Right atrium auricular region (tissue), 2 donors: ENCODE measurements at regions not wholly inside any gene's neighbourhood (a gene's known extent, or its start where the extent isn't known, plus 50 kb on each side); places are given as distances from the start of the nearest gene placed in this dataset.
"Not testable (repeated sequence)": the region's sequence is repeated elsewhere in the genome, so short reads cannot be mapped to it uniquely, and the experiment has no call there.

Experiments used
- DNase-seq: peaks from one replicate; pipeline ENCODE4 v3.0.0-alpha.2; 2019; ENCODE audit warnings: low spot score
- H3K27ac ChIP-seq, 2 donors: fragments of 200-600 bp; sonication (generic); 1 replicate in 1 of 2; 2 replicates in 1 of 2; pipeline ENCODE4 v1.5.1; 2016 to 2019
- H3K27me3 ChIP-seq, 2 donors: fragments of 200-600 bp; sonication (generic); one replicate each; pipeline versions ENCODE4 v1.5.1 to v1.6.0; 2017 to 2019
- H3K36me3 ChIP-seq: fragments of 200-600 bp; sonication (generic); one replicate; pipeline ENCODE4 v1.5.1; 2016
- H3K4me1 ChIP-seq, 2 donors: fragments of 200-600 bp; sonication (generic); one replicate each; pipeline versions ENCODE4 v1.5.1 to v1.6.0; 2017 to 2019
- H3K4me3 ChIP-seq, 2 donors: fragments of 200-600 bp; sonication (generic); 1 replicate in 1 of 2; 2 replicates in 1 of 2; pipeline ENCODE4 v1.5.1; 2017 to 2019; ENCODE audit warnings: mild to moderate bottlenecking in 1 of 2, moderate library complexity in 1 of 2
- H3K9me3 ChIP-seq, 2 donors: fragments of 200-600 bp; sonication (generic); one replicate each; pipeline ENCODE4 v1.5.1; 2019
- CTCF ChIP-seq, 2 donors: fragments of 200-600 bp; sonication (generic); IDR thresholded peaks; one replicate each; pipeline ENCODE4 v1.5.1; 2019; ENCODE audit warnings: antibody characterized with exemption in 2 of 2

- TF ChIP-seq CTCF (IDR thresholded peaks at IDR 0.05): no peak
- Histone ChIP-seq H3K36me3 (no peaks in the 10 kb centered on the region), H3K4me1 (no peaks in the 10 kb centered on the region), H3K4me3 (no peak overlapping the region), H3K9me3 (no peaks in the 10 kb centered on the region), H3K27ac (no peak overlapping the region), H3K27me3 (no peaks in the 10 kb centered on the region)
- no peak for DNase-seq
Measured at GRCh38 chr9:65409471-65409980, 124.5 kb upstream of the FOXD4L5 start.

DNA sequence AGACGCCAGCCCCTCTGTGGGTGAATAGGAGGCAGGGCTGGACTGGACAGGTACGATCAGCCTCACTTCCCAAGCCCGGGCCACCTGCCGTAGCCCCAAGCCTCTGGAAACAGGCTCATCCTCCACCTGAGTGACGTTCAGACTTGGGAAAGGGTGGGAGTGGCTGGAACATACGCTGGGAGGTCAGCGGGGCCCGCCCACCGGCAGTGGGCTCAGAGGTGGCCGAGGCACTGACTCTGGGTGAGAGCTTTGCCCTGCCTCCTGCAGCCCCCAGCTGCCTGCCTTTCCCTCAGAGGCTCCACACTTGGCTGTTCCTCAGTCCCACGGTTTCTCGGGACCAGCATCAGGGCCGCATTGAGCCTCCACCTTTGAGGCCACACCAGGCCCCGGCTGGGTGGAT is 123.8 kb upstream of the FOXD4L5 start:
- not testable (repeated sequence) for H3K4me1 ChIP-seq, H3K36me3 ChIP-seq, H3K27ac ChIP-seq, DNase-seq, H3K4me3 ChIP-seq, H3K27me3 ChIP-seq, H3K9me3 ChIP-seq

DNA sequence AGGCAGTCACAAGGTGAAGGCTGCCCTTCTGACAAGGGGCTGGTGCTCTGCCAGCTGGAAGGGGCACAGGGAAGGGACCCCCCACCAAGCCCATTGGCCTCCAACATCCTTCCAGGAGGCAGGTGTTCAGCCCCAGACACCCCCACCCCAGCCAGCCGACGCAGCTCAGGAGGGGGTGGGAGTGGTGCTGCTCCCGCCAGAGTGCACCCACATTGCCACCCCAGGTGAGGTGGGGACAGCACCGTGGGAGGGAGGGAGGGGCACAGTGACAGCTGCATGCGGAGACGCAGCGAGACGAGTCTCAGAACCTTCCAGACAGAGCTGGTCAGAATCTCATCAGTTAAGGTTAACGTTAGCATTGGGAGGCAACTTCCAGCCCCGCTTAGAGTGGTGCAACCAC is 121.6 kb upstream of the FOXD4L5 start:
- H3K27me3 ChIP-seq, H3K4me3 ChIP-seq, DNase-seq, H3K36me3 ChIP-seq, H3K27ac ChIP-seq, H3K4me1 ChIP-seq, H3K9me3 ChIP-seq: not testable (repeated sequence)

DNA sequence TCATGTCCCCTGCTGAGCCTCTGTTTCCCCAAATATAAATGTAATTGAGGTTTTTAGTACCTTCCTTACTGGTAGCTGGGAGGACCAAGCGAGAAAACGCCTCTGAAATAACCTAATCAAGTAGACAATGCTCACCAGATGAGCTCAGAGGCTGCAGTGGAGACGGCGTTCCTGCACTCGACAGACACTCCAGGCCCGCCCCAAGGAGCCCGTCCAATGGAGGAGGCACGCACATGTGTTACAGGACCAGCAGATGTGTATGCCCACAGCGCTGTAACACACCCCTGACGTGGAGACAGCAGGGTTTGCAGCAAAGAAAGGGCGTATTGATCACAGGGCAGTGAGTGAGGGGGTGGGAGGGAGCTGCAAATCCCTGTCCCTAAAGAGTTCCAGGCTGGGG is 120.8 kb upstream of the FOXD4L5 start:
- DNase-seq, H3K27me3 ChIP-seq, H3K9me3 ChIP-seq, H3K4me1 ChIP-seq, H3K27ac ChIP-seq, H3K4me3 ChIP-seq, H3K36me3 ChIP-seq: not testable (repeated sequence)

- H3K36me3 ChIP-seq: no peaks in the 10 kb centered on the region
- H3K9me3 ChIP-seq: no peaks in the 10 kb centered on the region
- H3K27me3 ChIP-seq: no peaks in the 10 kb centered on the region
- H3K4me3 ChIP-seq: no peak overlapping the region
- H3K27ac ChIP-seq: no peak overlapping the region
- no peaks in the 10 kb centered on the region for H3K4me1 ChIP-seq
- TF ChIP-seq CTCF (IDR thresholded peaks at IDR 0.05): no peak
- no peak for DNase-seq
Measured at GRCh38 chr9:65405253-65405652, 120.2 kb upstream of the FOXD4L5 start.

- no peaks in the 10 kb centered on the region for H3K4me1 ChIP-seq
- H3K27ac ChIP-seq: no peak overlapping the region
- H3K9me3 ChIP-seq: no peaks in the 10 kb centered on the region
- H3K27me3 ChIP-seq: no peaks in the 10 kb centered on the region
- no peak for DNase-seq
- no peak for TF ChIP-seq CTCF (IDR thresholded peaks at IDR 0.05)
- H3K4me3 ChIP-seq: no peak overlapping the region
- no peaks in the 10 kb centered on the region for H3K36me3 ChIP-seq
Measured at GRCh38 chr9:65404232-65405006, 119.4 kb upstream of the FOXD4L5 start.

DNA sequence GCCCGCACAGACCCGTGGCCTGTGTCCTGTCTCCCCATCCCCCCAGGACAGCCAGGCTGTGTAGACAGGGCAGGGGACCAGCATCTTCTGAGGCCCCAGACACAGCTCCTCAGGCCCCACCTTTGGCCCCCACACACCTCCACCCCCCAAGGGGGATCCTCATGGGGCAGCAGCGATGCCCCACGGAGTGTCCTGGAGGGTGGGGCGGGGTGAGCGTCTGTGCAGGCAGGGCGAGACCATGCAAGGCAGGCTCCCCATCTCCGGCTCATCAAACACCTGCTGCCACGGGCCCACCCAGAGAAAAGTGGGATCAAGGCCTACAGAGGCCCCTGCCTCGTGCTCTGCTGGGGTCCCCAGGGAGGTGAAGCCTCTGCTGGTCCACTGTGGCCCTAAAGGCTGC is 118.7 kb upstream of the FOXD4L5 start:
- no peak for DNase-seq
- no peak overlapping the region for H3K4me3 ChIP-seq
- no peaks in the 10 kb centered on the region for H3K27me3 ChIP-seq
- H3K27ac ChIP-seq: no peak overlapping the region
- no peaks in the 10 kb centered on the region for H3K9me3 ChIP-seq
- H3K4me1 ChIP-seq: no peaks in the 10 kb centered on the region
- TF ChIP-seq CTCF (IDR thresholded peaks at IDR 0.05): no peak
- no peaks in the 10 kb centered on the region for H3K36me3 ChIP-seq

- not testable (repeated sequence) for H3K4me1 ChIP-seq, H3K36me3 ChIP-seq, DNase-seq, H3K9me3 ChIP-seq, H3K27ac ChIP-seq, H3K4me3 ChIP-seq, H3K27me3 ChIP-seq
Measured at GRCh38 chr9:65403072-65403471, 118.1 kb upstream of the FOXD4L5 start.

DNA sequence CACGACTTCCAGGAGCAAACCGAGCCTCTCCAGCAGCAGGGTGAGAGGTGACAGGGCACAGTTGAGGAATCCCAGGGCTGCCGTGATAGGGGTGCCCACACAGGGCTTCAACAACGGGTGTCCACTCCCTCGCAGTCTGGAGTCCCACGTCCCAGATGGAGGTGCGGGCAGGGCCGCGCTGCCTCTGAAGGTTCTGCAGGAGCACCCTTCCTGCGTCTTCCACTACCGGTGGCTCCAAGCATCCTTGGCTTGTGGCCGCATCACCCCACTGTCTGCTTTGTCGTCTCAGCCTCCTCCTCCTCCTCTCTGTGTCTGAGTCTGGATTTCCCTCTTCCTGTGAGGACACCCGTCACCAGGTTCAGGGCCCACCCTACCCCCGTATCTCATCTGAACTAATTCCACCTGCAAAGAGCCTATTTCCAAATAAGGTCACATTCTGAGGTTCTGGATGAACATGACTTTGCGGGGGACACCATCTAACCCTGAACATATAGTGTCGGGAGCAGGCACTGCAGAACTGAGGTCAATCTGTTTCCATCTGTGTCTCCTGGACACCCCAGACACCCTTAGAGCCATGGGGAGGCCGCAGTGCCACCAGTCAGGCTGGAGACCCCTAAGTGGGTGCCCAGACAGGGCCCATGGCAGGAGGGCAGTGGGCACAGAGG is 117.3 kb upstream of the FOXD4L5 start:
- H3K36me3 ChIP-seq, H3K4me1 ChIP-seq, H3K9me3 ChIP-seq, H3K27me3 ChIP-seq, DNase-seq, H3K4me3 ChIP-seq, H3K27ac ChIP-seq: not testable (repeated sequence)

GRCh38 chr9:65401456-65402045 is 116.5 kb upstream of the FOXD4L5 start:
- not testable (repeated sequence) for H3K36me3 ChIP-seq, DNase-seq, H3K9me3 ChIP-seq, H3K27ac ChIP-seq, H3K4me3 ChIP-seq, H3K4me1 ChIP-seq, H3K27me3 ChIP-seq
